ENCODE measurements at regions not wholly inside any gene's neighbourhood (a gene's known extent, or its start where the extent isn't known, plus 50 kb on each side); places are given as distances from the start of the nearest gene placed in this dataset.

GRCh38 chr4:83722730-83723269, 186.9 kb downstream of the GPAT3 start:
- DNase-seq (no peak), ATAC-seq (no peak)
- Mint-ChIP-seq H3K27ac (no peak overlapping the region), H3K9me3 (ENCODE audit: low read depth) (no peaks in the 10 kb centered on the region), H3K4me3 (no peak overlapping the region), H3K4me1 (no peaks in the 10 kb centered on the region), H3K36me3 (no peaks in the 10 kb centered on the region), H3K27me3 (peaks cover 2% of the 10 kb centered on the region)
- CTCF ChIA-PET = interaction anchor here (0.8 kb wide), 1 partner anchor 18 kb away, joined by 3 read pairs; no protein-coding TSS in a partner anchor

GRCh38 chr4:83716874-83717273, 181.0 kb downstream of the GPAT3 start:
- H3K36me3 Mint-ChIP-seq = no peaks in the 10 kb centered on the region
- no peak overlapping the region for H3K27ac Mint-ChIP-seq
- ATAC-seq (no peak), DNase-seq (no peak)
- no peaks in the 10 kb centered on the region for H3K9me3 Mint-ChIP-seq (ENCODE audit: low read depth)
- H3K4me1 Mint-ChIP-seq = no peaks in the 10 kb centered on the region
- no peak overlapping the region for H3K4me3 Mint-ChIP-seq
- CTCF ChIA-PET = no interaction called here
- H3K27me3 Mint-ChIP-seq = peaks cover 6% of the 10 kb centered on the region

- no peak for DNase-seq
- CTCF ChIA-PET = no interaction called here
- H3K27me3 Mint-ChIP-seq = peaks cover 6% of the 10 kb centered on the region
- H3K9me3 Mint-ChIP-seq (ENCODE audit: low read depth) = no peaks in the 10 kb centered on the region
- no peak for ATAC-seq
- no peak overlapping the region for H3K4me3 Mint-ChIP-seq
- no peaks in the 10 kb centered on the region for H3K4me1 Mint-ChIP-seq
- no peak overlapping the region for H3K27ac Mint-ChIP-seq
- no peaks in the 10 kb centered on the region for H3K36me3 Mint-ChIP-seq
Measured at GRCh38 chr4:83712890-83713289, 177.0 kb downstream of the GPAT3 start.

- CTCF ChIA-PET = no interaction called here
- no peak for ATAC-seq
- Mint-ChIP-seq H3K9me3 (ENCODE audit: low read depth) (no peaks in the 10 kb centered on the region), H3K36me3 (no peaks in the 10 kb centered on the region), H3K4me3 (no peak overlapping the region), H3K27ac (no peak overlapping the region), H3K27me3 (peaks cover 4% of the 10 kb centered on the region), H3K4me1 (no peaks in the 10 kb centered on the region)
- DNase-seq = no peak
Measured at GRCh38 chr4:83709627-83710026, 173.7 kb downstream of the GPAT3 start.

GRCh38 chr4:83708500-83709175, 172.7 kb downstream of the GPAT3 start:
- Mint-ChIP-seq H3K4me3 (no peak overlapping the region), H3K9me3 (ENCODE audit: low read depth) (no peaks in the 10 kb centered on the region), H3K27ac (no peak overlapping the region), H3K36me3 (no peaks in the 10 kb centered on the region), H3K4me1 (no peaks in the 10 kb centered on the region), H3K27me3 (peaks cover 3% of the 10 kb centered on the region)
- DNase-seq = no peak
- CTCF ChIA-PET = no interaction called here
- no peak for ATAC-seq

GRCh38 chr4:83704786-83705185, 168.9 kb downstream of the GPAT3 start:
- H3K4me1 Mint-ChIP-seq = no peaks in the 10 kb centered on the region
- no peak overlapping the region for H3K27ac Mint-ChIP-seq
- DNase-seq (no peak), ATAC-seq (no peak)
- peaks cover 2% of the 10 kb centered on the region for H3K27me3 Mint-ChIP-seq
- CTCF ChIA-PET = interaction anchor here (1.0 kb wide), 1 partner anchor 18 kb away, joined by 3 read pairs; no protein-coding TSS in a partner anchor
- H3K9me3 Mint-ChIP-seq (ENCODE audit: low read depth) = peaks cover 6% of the 10 kb centered on the region
- no peak overlapping the region for H3K4me3 Mint-ChIP-seq
- H3K36me3 Mint-ChIP-seq = peaks cover 1% of the 10 kb centered on the region

GRCh38 chr4:83703752-83704151, 167.8 kb downstream of the GPAT3 start:
- no peaks in the 10 kb centered on the region for H3K4me1 Mint-ChIP-seq
- DNase-seq (no peak), ATAC-seq (no peak)
- H3K9me3 Mint-ChIP-seq (ENCODE audit: low read depth) = peaks cover 6% of the 10 kb centered on the region
- H3K4me3 Mint-ChIP-seq = no peak overlapping the region
- peaks cover 5% of the 10 kb centered on the region for H3K27me3 Mint-ChIP-seq
- H3K27ac Mint-ChIP-seq = no peak overlapping the region
- peaks cover 1% of the 10 kb centered on the region for H3K36me3 Mint-ChIP-seq
- CTCF ChIA-PET = interaction anchor here (1.0 kb wide), 1 partner anchor 19 kb away, joined by 3 read pairs; no protein-coding TSS in a partner anchor

GRCh38 chr4:83701041-83701440, 165.1 kb downstream of the GPAT3 start:
- ATAC-seq (no peak), DNase-seq (no peak)
- Mint-ChIP-seq H3K36me3 (peaks cover 1% of the 10 kb centered on the region), H3K9me3 (ENCODE audit: low read depth) (peaks cover 6% of the 10 kb centered on the region), H3K27me3 (peaks cover 3% of the 10 kb centered on the region), H3K4me1 (no peaks in the 10 kb centered on the region), H3K4me3 (no peak overlapping the region), H3K27ac (no peak overlapping the region)
- CTCF ChIA-PET = no interaction called here

- Mint-ChIP-seq H3K4me1 (no peaks in the 10 kb centered on the region), H3K4me3 (no peak overlapping the region)
Measured at GRCh38 chr4:83699358-83699757, 163.4 kb downstream of the GPAT3 start.

GRCh38 chr4:83692028-83692427, 156.1 kb downstream of the GPAT3 start:
- Mint-ChIP-seq H3K27ac (no peak overlapping the region), H3K4me3 (no peak overlapping the region), H3K27me3 (no peaks in the 10 kb centered on the region), H3K4me1 (no peaks in the 10 kb centered on the region), H3K9me3 (ENCODE audit: low read depth) (no peaks in the 10 kb centered on the region), H3K36me3 (no peaks in the 10 kb centered on the region)
- CTCF ChIA-PET = no interaction called here
- DNase-seq (no peak), ATAC-seq (no peak)

More at GRCh38 chr4:83699358-83699757, 163.4 kb downstream of the GPAT3 start:
- H3K9me3 Mint-ChIP-seq (ENCODE audit: low read depth) = peaks cover 6% of the 10 kb centered on the region
- H3K27ac Mint-ChIP-seq = no peak overlapping the region
- DNase-seq (no peak), ATAC-seq (no peak)
- CTCF ChIA-PET = no interaction called here
- peaks cover 3% of the 10 kb centered on the region for H3K27me3 Mint-ChIP-seq
- peaks cover 1% of the 10 kb centered on the region for H3K36me3 Mint-ChIP-seq

GRCh38 chr4:83686166-83686565, 150.3 kb downstream of the GPAT3 start:
- no peak overlapping the region for H3K27ac Mint-ChIP-seq
- DNase-seq (no peak), ATAC-seq (no peak)
- H3K36me3 Mint-ChIP-seq = no peaks in the 10 kb centered on the region
- H3K27me3 Mint-ChIP-seq = peaks cover under 1% of the 10 kb centered on the region
- no peaks in the 10 kb centered on the region for H3K9me3 Mint-ChIP-seq (ENCODE audit: low read depth)
- CTCF ChIA-PET = no interaction called here
- H3K4me3 Mint-ChIP-seq = no peak overlapping the region
- no peaks in the 10 kb centered on the region for H3K4me1 Mint-ChIP-seq

- CTCF ChIA-PET = no interaction called here
- Mint-ChIP-seq H3K27me3 (peaks cover 42% of the 10 kb centered on the region), H3K4me3 (no peak overlapping the region), H3K27ac (no peak overlapping the region), H3K9me3 (ENCODE audit: low read depth) (no peaks in the 10 kb centered on the region), H3K4me1 (no peaks in the 10 kb centered on the region), H3K36me3 (no peaks in the 10 kb centered on the region)
- ATAC-seq = no peak
- DNase-seq = no peak
Measured at GRCh38 chr4:83679692-83680091, 143.8 kb downstream of the GPAT3 start.

GRCh38 chr4:83679254-83679653, 143.3 kb downstream of the GPAT3 start:
- no peaks in the 10 kb centered on the region for H3K36me3 Mint-ChIP-seq
- H3K9me3 Mint-ChIP-seq (ENCODE audit: low read depth) = no peaks in the 10 kb centered on the region
- no peak for DNase-seq
- CTCF ChIA-PET = no interaction called here
- peaks cover 42% of the 10 kb centered on the region for H3K27me3 Mint-ChIP-seq
- no peak overlapping the region for H3K27ac Mint-ChIP-seq
- H3K4me1 Mint-ChIP-seq = no peaks in the 10 kb centered on the region
- no peak for ATAC-seq
- H3K4me3 Mint-ChIP-seq = no peak overlapping the region

GRCh38 chr4:83677656-83678055, 141.7 kb downstream of the GPAT3 start:
- DNase-seq (no peak), ATAC-seq (no peak)
- Mint-ChIP-seq H3K27me3 (peaks cover 51% of the 10 kb centered on the region), H3K4me1 (no peaks in the 10 kb centered on the region), H3K36me3 (no peaks in the 10 kb centered on the region), H3K27ac (no peak overlapping the region), H3K4me3 (no peak overlapping the region), H3K9me3 (ENCODE audit: low read depth) (no peaks in the 10 kb centered on the region)
- CTCF ChIA-PET = no interaction called here

Data from activated CD8-positive, alpha-beta memory T cell treated with anti-CD3 and anti-CD28 coated beads, Interleukin-2, amount 10 ng/mL, durations not matched to agents 7 days and 5 days (primary cell).